ENCODE measurements at regions not wholly inside any gene's neighbourhood (a gene's known extent, or its start where the extent isn't known, plus 50 kb on each side); places are given as distances from the start of the nearest gene placed in this dataset.

GRCh38 chr5:9724707-9725106, 94.6 kb upstream of the TAS2R1 start:
- TF ChIP-seq POLR2A (IDR thresholded peaks at IDR 0.05) (no peak), POLR2AphosphoS5 (IDR thresholded peaks at IDR 0.05) (no peak), CTCF (IDR thresholded peaks at IDR 0.05) (no peak)
- no peak for DNase-seq (ENCODE audit: low spot score in 2 of 2)
- Histone ChIP-seq H3K9me3 (peaks cover 0 to 8% of the 10 kb centered on the region in 2 donors), H3K4me1 (no peaks in the 10 kb centered on the region), H3K36me3 (no peaks in the 10 kb centered on the region), H3K4me3 (no peak overlapping the region), H3K27me3 (no peaks in the 10 kb centered on the region), H3K27ac (no peak overlapping the region)
- intact Hi-C loops (cut with DNase I; ENCODE audit: low total_unique reads), result no loop called here

- Histone ChIP-seq H3K4me3 (no peak overlapping the region), H3K27ac (no peak overlapping the region), H3K9me3 (peaks cover 0 to 8% of the 10 kb centered on the region in 2 donors), H3K36me3 (no peaks in the 10 kb centered on the region), H3K27me3 (no peaks in the 10 kb centered on the region), H3K4me1 (no peaks in the 10 kb centered on the region)
- DNase-seq (ENCODE audit: low spot score in 2 of 2), result no peak
- TF ChIP-seq CTCF (IDR thresholded peaks at IDR 0.05), result no peak
- no peak for TF ChIP-seq POLR2A (IDR thresholded peaks at IDR 0.05)
- no peak for TF ChIP-seq POLR2AphosphoS5 (IDR thresholded peaks at IDR 0.05)
- intact Hi-C loops (cut with DNase I; ENCODE audit: low total_unique reads), result no loop called here
These were observed 92.5 kb upstream of the TAS2R1 start for GRCh38 chr5:9722601-9723180.

GRCh38 chr5:9721161-9721560, 91.0 kb upstream of the TAS2R1 start:
- Histone ChIP-seq H3K27ac (no peak overlapping the region), H3K4me3 (no peak overlapping the region), H3K36me3 (no peaks in the 10 kb centered on the region), H3K4me1 (no peaks in the 10 kb centered on the region), H3K27me3 (no peaks in the 10 kb centered on the region), H3K9me3 (peaks cover 0 to 8% of the 10 kb centered on the region in 2 donors)
- DNase-seq (ENCODE audit: low spot score in 2 of 2), result no peak
- no peak for TF ChIP-seq CTCF (IDR thresholded peaks at IDR 0.05)
- no peak for TF ChIP-seq POLR2AphosphoS5 (IDR thresholded peaks at IDR 0.05)
- TF ChIP-seq POLR2A (IDR thresholded peaks at IDR 0.05), result no peak
- intact Hi-C loops (cut with DNase I; ENCODE audit: low total_unique reads), result no loop called here

GRCh38 chr5:9720361-9720760, 90.2 kb upstream of the TAS2R1 start:
- no peak overlapping the region for H3K27ac ChIP-seq
- intact Hi-C loops (cut with DNase I; ENCODE audit: low total_unique reads), result no loop called here
- no peak overlapping the region for H3K4me3 ChIP-seq
- H3K27me3 ChIP-seq, result no peaks in the 10 kb centered on the region
- TF ChIP-seq POLR2AphosphoS5 (IDR thresholded peaks at IDR 0.05), result no peak
- no peak for TF ChIP-seq POLR2A (IDR thresholded peaks at IDR 0.05)
- no peak for TF ChIP-seq CTCF (IDR thresholded peaks at IDR 0.05)
- H3K4me1 ChIP-seq, result no peaks in the 10 kb centered on the region
- H3K9me3 ChIP-seq, result peaks cover 0 to 6% of the 10 kb centered on the region in 2 donors
- no peak for DNase-seq (ENCODE audit: low spot score in 2 of 2)
- H3K36me3 ChIP-seq, result no peaks in the 10 kb centered on the region

DNA sequence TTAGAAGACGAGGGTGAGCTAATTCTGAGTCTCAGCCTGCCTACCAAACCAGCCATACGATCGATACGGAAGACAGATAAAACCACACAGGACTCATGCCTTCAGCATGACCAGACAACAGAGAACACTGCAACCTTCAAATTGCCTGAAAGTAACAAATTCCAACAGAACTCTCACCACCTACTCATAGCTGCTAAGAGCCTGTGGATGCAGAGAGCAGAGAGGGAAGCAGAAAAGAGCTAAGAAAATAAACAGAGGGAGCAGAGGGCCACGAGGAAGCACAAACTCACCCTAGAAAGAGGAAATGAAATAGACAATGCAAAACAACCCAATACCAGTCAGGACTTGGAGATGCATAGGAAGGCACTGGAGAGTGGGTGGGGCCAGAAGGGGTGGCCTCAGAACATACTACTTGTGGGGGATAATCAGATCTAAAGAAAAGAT, 86.7 kb upstream of the TAS2R1 start:
- H3K36me3 ChIP-seq, result no peaks in the 10 kb centered on the region
- H3K27ac ChIP-seq, result no peak overlapping the region
- no peak for TF ChIP-seq CTCF (IDR thresholded peaks at IDR 0.05)
- no peak for TF ChIP-seq POLR2AphosphoS5 (IDR thresholded peaks at IDR 0.05)
- TF ChIP-seq POLR2A (IDR thresholded peaks at IDR 0.05), result no peak
- intact Hi-C loops (cut with DNase I; ENCODE audit: low total_unique reads), result no loop called here
- H3K9me3 ChIP-seq, result no peaks in the 10 kb centered on the region
- H3K4me3 ChIP-seq, result no peak overlapping the region
- H3K4me1 ChIP-seq, result no peaks in the 10 kb centered on the region
- DNase-seq (ENCODE audit: low spot score in 2 of 2), result no peak
- peaks cover 0 to 4% of the 10 kb centered on the region in 2 donors for H3K27me3 ChIP-seq
